Fibroblast of lung (primary cell): ENCODE measurements at regions not wholly inside any gene's neighbourhood (a gene's known extent, or its start where the extent isn't known, plus 50 kb on each side); places are given as distances from the start of the nearest gene placed in this dataset.

Source experiments
- CTCF ChIP-seq, 2 donors: IDR thresholded peaks in 1 of 2; conservative IDR thresholded peaks in 1 of 2; 1 replicate in 1 of 2; 2 replicates in 1 of 2; pipeline ENCODE4 v1.5.1; 2011 to 2012; ENCODE audit warnings: low read length in 2 of 2, control low read depth in 1 of 2, inconsistent platforms in 1 of 2, low read depth in 1 of 2, mild to moderate bottlenecking in 1 of 2
- EZH2 ChIP-seq: IDR thresholded peaks from 2 replicates; pipeline ENCODE4 v1.5.1; 2012; ENCODE audit warnings: low read length, control low read depth, mild to moderate bottlenecking; ENCODE audit errors: missing control alignments

- TF ChIP-seq CTCF (conservative IDR thresholded peaks at IDR 0.05 in 1 of 2, IDR thresholded peaks at IDR 0.05 in 1 of 2; ENCODE audit: low read depth in 1 of 2, low read length in 2 of 2) = no peak
- no peak for TF ChIP-seq EZH2
These were observed 203.2 kb upstream of the MCTP2 start for GRCh38 chr15:94028121-94028520.
